Liver (tissue), 3 donors: ENCODE measurements at regions not wholly inside any gene's neighbourhood (a gene's known extent, or its start where the extent isn't known, plus 50 kb on each side); places are given as distances from the start of the nearest gene placed in this dataset.

Source experiments
- MAX ChIP-seq: IDR thresholded peaks from 2 replicates; pipeline ENCODE4 v1.6.1; 2016; ENCODE audit warnings: antibody characterized with exemption
- RAD21 ChIP-seq, 2 donors: IDR thresholded peaks; 2 replicates each; pipeline ENCODE4 v1.6.1; 2016; ENCODE audit warnings: antibody characterized with exemption in 2 of 2, mild to moderate bottlenecking in 2 of 2
- REST ChIP-seq: IDR thresholded peaks from 2 replicates; pipeline ENCODE4 v1.6.1; 2016; ENCODE audit warnings: antibody characterized with exemption, mild to moderate bottlenecking
- TAF1 ChIP-seq: conservative IDR thresholded peaks from 2 replicates; pipeline ENCODE4 v1.6.1; 2016; ENCODE audit warnings: antibody characterized with exemption, mild to moderate bottlenecking
- YY1 ChIP-seq: IDR thresholded peaks from 2 replicates; pipeline ENCODE4 v1.6.1; 2016; ENCODE audit warnings: antibody characterized with exemption, mild to moderate bottlenecking
- TF ChIP-seq, protein P1 (sequence below): fragments of 150-350 bp; IDR thresholded peaks from 2 replicates; pipeline ENCODE4 v1.5.1; 2017; ENCODE audit warnings: improper control_type of control experiment, low read depth, low read length; ENCODE audit not compliant: missing input control
- TF ChIP-seq, protein P2 (sequence below): IDR thresholded peaks from 2 replicates; pipeline ENCODE4 v1.6.1; 2016; ENCODE audit warnings: antibody characterized with exemption
- donor health status: healthy.
- donor health status: healthy.

- TF ChIP-seq, protein P1, sequence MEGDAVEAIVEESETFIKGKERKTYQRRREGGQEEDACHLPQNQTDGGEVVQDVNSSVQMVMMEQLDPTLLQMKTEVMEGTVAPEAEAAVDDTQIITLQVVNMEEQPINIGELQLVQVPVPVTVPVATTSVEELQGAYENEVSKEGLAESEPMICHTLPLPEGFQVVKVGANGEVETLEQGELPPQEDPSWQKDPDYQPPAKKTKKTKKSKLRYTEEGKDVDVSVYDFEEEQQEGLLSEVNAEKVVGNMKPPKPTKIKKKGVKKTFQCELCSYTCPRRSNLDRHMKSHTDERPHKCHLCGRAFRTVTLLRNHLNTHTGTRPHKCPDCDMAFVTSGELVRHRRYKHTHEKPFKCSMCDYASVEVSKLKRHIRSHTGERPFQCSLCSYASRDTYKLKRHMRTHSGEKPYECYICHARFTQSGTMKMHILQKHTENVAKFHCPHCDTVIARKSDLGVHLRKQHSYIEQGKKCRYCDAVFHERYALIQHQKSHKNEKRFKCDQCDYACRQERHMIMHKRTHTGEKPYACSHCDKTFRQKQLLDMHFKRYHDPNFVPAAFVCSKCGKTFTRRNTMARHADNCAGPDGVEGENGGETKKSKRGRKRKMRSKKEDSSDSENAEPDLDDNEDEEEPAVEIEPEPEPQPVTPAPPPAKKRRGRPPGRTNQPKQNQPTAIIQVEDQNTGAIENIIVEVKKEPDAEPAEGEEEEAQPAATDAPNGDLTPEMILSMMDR, result no peak
- TF ChIP-seq, protein P2, sequence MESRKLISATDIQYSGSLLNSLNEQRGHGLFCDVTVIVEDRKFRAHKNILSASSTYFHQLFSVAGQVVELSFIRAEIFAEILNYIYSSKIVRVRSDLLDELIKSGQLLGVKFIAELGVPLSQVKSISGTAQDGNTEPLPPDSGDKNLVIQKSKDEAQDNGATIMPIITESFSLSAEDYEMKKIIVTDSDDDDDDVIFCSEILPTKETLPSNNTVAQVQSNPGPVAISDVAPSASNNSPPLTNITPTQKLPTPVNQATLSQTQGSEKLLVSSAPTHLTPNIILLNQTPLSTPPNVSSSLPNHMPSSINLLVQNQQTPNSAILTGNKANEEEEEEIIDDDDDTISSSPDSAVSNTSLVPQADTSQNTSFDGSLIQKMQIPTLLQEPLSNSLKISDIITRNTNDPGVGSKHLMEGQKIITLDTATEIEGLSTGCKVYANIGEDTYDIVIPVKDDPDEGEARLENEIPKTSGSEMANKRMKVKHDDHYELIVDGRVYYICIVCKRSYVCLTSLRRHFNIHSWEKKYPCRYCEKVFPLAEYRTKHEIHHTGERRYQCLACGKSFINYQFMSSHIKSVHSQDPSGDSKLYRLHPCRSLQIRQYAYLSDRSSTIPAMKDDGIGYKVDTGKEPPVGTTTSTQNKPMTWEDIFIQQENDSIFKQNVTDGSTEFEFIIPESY, result no peak
- TF ChIP-seq MAX, result no peak
- TF ChIP-seq REST, result no peak
- TF ChIP-seq RAD21 (IDR thresholded peaks at IDR 0.05), result no peak
- no peak for TF ChIP-seq TAF1
- TF ChIP-seq YY1, result no peak
Observed at GRCh38 chr6:119440953-119441352, 91.4 kb upstream of the MAN1A1 start.
